Panc1 (cell line): ENCODE measurements at regions not wholly inside any gene's neighbourhood (a gene's known extent, or its start where the extent isn't known, plus 50 kb on each side); places are given as distances from the start of the nearest gene placed in this dataset.

Source experiments
- CTCF ChIP-seq: fragments of 450-650 bp; IDR thresholded peaks from 2 replicates; pipeline ENCODE4 v1.5.1; 2017; ENCODE audit warnings: mild to moderate bottlenecking
- TCF7L2 ChIP-seq: IDR thresholded peaks from 2 replicates; pipeline ENCODE4 v1.6.1; 2011; ENCODE audit warnings: mild to moderate bottlenecking, low read depth, low read length, inconsistent platforms

- TF ChIP-seq TCF7L2 (no peak), CTCF (no peak)
Observed at GRCh38 chr16:8299635-8300034, 290.7 kb downstream of the TMEM114 start.
